GM23248 (cell line): ENCODE measurements at regions not wholly inside any gene's neighbourhood (a gene's known extent, or its start where the extent isn't known, plus 50 kb on each side); places are given as distances from the start of the nearest gene placed in this dataset.

Experiments used
- EZH2 ChIP-seq: fragments of 200-600 bp; sonication (generic); IDR thresholded peaks from 2 replicates; pipeline ENCODE4 v1.6.1; 2018; ENCODE audit warnings: antibody characterized with exemption, mild to moderate bottlenecking; ENCODE audit not compliant: insufficient read depth, poor library complexity, severe bottlenecking
- EZH2phosphoT487 ChIP-seq: fragments of 200-600 bp; sonication (generic); IDR thresholded peaks from 2 replicates; pipeline ENCODE4 v1.6.1; 2018; ENCODE audit warnings: antibody characterized with exemption, moderate library complexity, mild to moderate bottlenecking, low read depth; ENCODE audit not compliant: insufficient read depth

DNA sequence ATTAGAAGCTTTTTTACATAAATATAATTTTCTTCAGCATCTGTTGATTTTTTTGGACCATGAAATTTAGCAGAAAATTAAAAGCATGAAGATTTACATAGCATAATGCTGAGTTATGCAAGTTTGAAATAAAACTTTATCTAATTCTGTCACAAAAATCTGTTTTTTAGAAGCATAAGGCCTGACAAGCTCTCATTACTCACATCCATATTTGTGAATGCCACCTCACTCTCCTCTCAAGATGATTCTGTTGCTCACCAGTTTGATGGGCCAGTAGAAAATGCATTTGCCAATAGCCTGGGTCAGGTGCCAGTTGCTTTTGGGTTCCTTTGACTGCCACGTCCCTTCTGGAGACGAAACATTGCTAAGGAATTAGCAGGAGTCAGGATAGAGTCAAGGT lies 181.5 kb upstream of the ATP2B1 start:
- no peak for TF ChIP-seq EZH2phosphoT487
- TF ChIP-seq EZH2 = no peak
